PFSK-1 (cell line): ENCODE measurements at regions not wholly inside any gene's neighbourhood (a gene's known extent, or its start where the extent isn't known, plus 50 kb on each side); places are given as distances from the start of the nearest gene placed in this dataset.

Experiments used
- FOXP2 ChIP-seq: optimal IDR thresholded peaks from 2 replicates; pipeline ENCODE3; 2011; ENCODE audit warnings: borderline replicate concordance, control low read depth, inconsistent platforms; ENCODE audit not compliant: insufficient read depth; ENCODE audit errors: extremely low read length, extremely low read depth
- POLR2AphosphoS5 ChIP-seq: IDR thresholded peaks from 2 replicates; pipeline ENCODE4 v1.6.1; 2012; ENCODE audit warnings: low read depth, mild to moderate bottlenecking, control low read depth, low read length, moderate library complexity
- REST ChIP-seq, 2 experiments: IDR thresholded peaks; 2 replicates each; pipeline versions ENCODE4 v1.6.1 to v1.8.0; 2011 to 2012; ENCODE audit warnings: low read depth in 2 of 2, low read length in 2 of 2, control low read depth in 1 of 2, inconsistent platforms in 1 of 2, mild to moderate bottlenecking in 1 of 2, moderate library complexity in 1 of 2; ENCODE audit not compliant: insufficient read depth in 1 of 2
- SIN3A ChIP-seq: IDR thresholded peaks from 2 replicates; pipeline ENCODE4 v1.6.1; 2012; ENCODE audit warnings: mild to moderate bottlenecking, low read length, moderate library complexity, borderline replicate concordance; ENCODE audit not compliant: insufficient read depth
- TAF1 ChIP-seq: IDR thresholded peaks from 2 replicates; pipeline ENCODE4 v1.6.1; 2012; ENCODE audit warnings: low read length, control low read depth, borderline replicate concordance; ENCODE audit not compliant: insufficient read depth

- TF ChIP-seq REST (IDR thresholded peaks at IDR 0.05; ENCODE audit: insufficient read depth in 1 of 2, low read depth in 2 of 2, low read length in 2 of 2) (no peak), FOXP2 (no peak), POLR2AphosphoS5 (no peak), SIN3A (no peak), TAF1 (no peak)
Measured at GRCh38 chr13:38444904-38445303, 95.3 kb downstream of the UFM1 start.

- no peak for TF ChIP-seq SIN3A
- no peak for TF ChIP-seq TAF1
- no peak for TF ChIP-seq REST (IDR thresholded peaks at IDR 0.05; ENCODE audit: insufficient read depth in 1 of 2, low read depth in 2 of 2, low read length in 2 of 2)
- TF ChIP-seq POLR2AphosphoS5 = no peak
- TF ChIP-seq FOXP2 = no peak
Measured at GRCh38 chr13:38452656-38453055, 103.0 kb downstream of the UFM1 start.

GRCh38 chr13:38462605-38463004 lies 113.0 kb downstream of the UFM1 start:
- TF ChIP-seq SIN3A (no peak), REST (IDR thresholded peaks at IDR 0.05; ENCODE audit: insufficient read depth in 1 of 2, low read depth in 2 of 2, low read length in 2 of 2) (no peak), POLR2AphosphoS5 (no peak), FOXP2 (no peak), TAF1 (no peak)

- TF ChIP-seq SIN3A (no peak), FOXP2 (no peak), POLR2AphosphoS5 (no peak), REST (IDR thresholded peaks at IDR 0.05; ENCODE audit: insufficient read depth in 1 of 2, low read depth in 2 of 2, low read length in 2 of 2) (no peak), TAF1 (no peak)
Measured at GRCh38 chr13:38463048-38463447, 113.4 kb downstream of the UFM1 start.

- TF ChIP-seq POLR2AphosphoS5 (no peak), SIN3A (no peak), FOXP2 (no peak), TAF1 (no peak), REST (IDR thresholded peaks at IDR 0.05; ENCODE audit: insufficient read depth in 1 of 2, low read depth in 2 of 2, low read length in 2 of 2) (no peak)
Measured at GRCh38 chr13:38473305-38473704, 123.7 kb downstream of the UFM1 start.
